HEK293T (cell line): ENCODE measurements at regions not wholly inside any gene's neighbourhood (a gene's known extent, or its start where the extent isn't known, plus 50 kb on each side); places are given as distances from the start of the nearest gene placed in this dataset.
"Not testable (repeated sequence)": the region's sequence is repeated elsewhere in the genome, so short reads cannot be mapped to it uniquely, and the experiment has no call there.

Experiments used
- CTCF ChIA-PET: fragments of 350-600 bp; formaldehyde crosslinking; extraction: SDS; loops from one replicate; lab custom pipeline; 2021; ENCODE audit warnings: antibody characterized with exemption, inconsistent platforms; lab: Yijun Ruan, JAX
- POLR2A ChIA-PET: fragments of 350-600 bp; formaldehyde crosslinking; extraction: SDS; loops from one replicate; lab custom pipeline; 2020; ENCODE audit warnings: antibody characterized with exemption, inconsistent platforms; lab: Yijun Ruan, JAX
- DNase-seq: peaks from one replicate; pipeline ENCODE4 v3.0.0; 2012; ENCODE audit warnings: mixed read lengths; ENCODE audit errors: extremely low spot score
- ARNT ChIP-seq: fragments of 450-650 bp; IDR thresholded peaks from 2 replicates; pipeline ENCODE4 v1.6.1; 2017; ENCODE audit warnings: mild to moderate bottlenecking
- BHLHE40 ChIP-seq: fragments of 450-650 bp; IDR thresholded peaks from 2 replicates; pipeline ENCODE4 v1.6.1; 2016; ENCODE audit warnings: mild to moderate bottlenecking, moderate library complexity, borderline replicate concordance
- CTBP1 ChIP-seq: fragments of 450-650 bp; IDR thresholded peaks from 2 replicates; pipeline ENCODE4 v1.6.1; 2016; ENCODE audit warnings: borderline replicate concordance
- ELF4 ChIP-seq: fragments of 450-650 bp; IDR thresholded peaks from 2 replicates; pipeline ENCODE4 v1.6.1; 2017; ENCODE audit warnings: antibody characterized with exemption
- FOXA1 ChIP-seq: fragments of 450-650 bp; IDR thresholded peaks from 2 replicates; pipeline ENCODE4 v1.6.1; 2016; ENCODE audit warnings: mild to moderate bottlenecking
- FOXK2 ChIP-seq: fragments of 450-650 bp; IDR thresholded peaks from 2 replicates; pipeline ENCODE4 v1.6.1; 2016; ENCODE audit warnings: mild to moderate bottlenecking
- FOXM1 ChIP-seq: fragments of 450-650 bp; IDR thresholded peaks from 2 replicates; pipeline ENCODE4 v1.6.1; 2017; ENCODE audit warnings: mild to moderate bottlenecking, borderline replicate concordance
- HDGF ChIP-seq: fragments of 450-650 bp; IDR thresholded peaks from 2 replicates; pipeline ENCODE4 v1.6.1; 2017; ENCODE audit warnings: antibody characterized with exemption, borderline replicate concordance
- L3MBTL2 ChIP-seq: fragments of 450-650 bp; conservative IDR thresholded peaks from 2 replicates; pipeline ENCODE4 v1.6.1; 2016; ENCODE audit warnings: mild to moderate bottlenecking
- LEF1 ChIP-seq: fragments of 450-650 bp; IDR thresholded peaks from 2 replicates; pipeline ENCODE4 v1.6.1; 2017; ENCODE audit warnings: mild to moderate bottlenecking, borderline replicate concordance
- NFRKB ChIP-seq: fragments of 450-650 bp; IDR thresholded peaks from 2 replicates; pipeline ENCODE4 v1.6.1; 2016; ENCODE audit warnings: mild to moderate bottlenecking, moderate library complexity
- PKNOX1 ChIP-seq: fragments of 450-650 bp; IDR thresholded peaks from 2 replicates; pipeline ENCODE4 v1.6.1; 2016
- SP1 ChIP-seq: fragments of 450-650 bp; IDR thresholded peaks from 2 replicates; pipeline ENCODE4 v1.6.1; 2017
- SUZ12 ChIP-seq: fragments of 450-650 bp; IDR thresholded peaks from 2 replicates; pipeline ENCODE4 v1.6.1; 2016; ENCODE audit warnings: mild to moderate bottlenecking
- TARDBP ChIP-seq: fragments of 450-650 bp; IDR thresholded peaks from 2 replicates; pipeline ENCODE4 v1.6.1; 2016
- ZNF384 ChIP-seq: fragments of 450-650 bp; IDR thresholded peaks from 2 replicates; pipeline ENCODE4 v1.6.1; 2016

- POLR2A ChIA-PET, result no interaction called here
- CTCF ChIA-PET, result no interaction called here
- no peak for TF ChIP-seq L3MBTL2
- no peak for TF ChIP-seq ARNT
- no peak for TF ChIP-seq NFRKB
- TF ChIP-seq BHLHE40, result no peak
- no peak for DNase-seq
These were observed 152.6 kb upstream of the HDDC2 start for GRCh38 chr6:125454351-125454750.

GRCh38 chr6:125458493-125458892, 156.7 kb upstream of the HDDC2 start:
- CTCF ChIA-PET, POLR2A ChIA-PET, DNase-seq: not testable (repeated sequence)

- CTCF ChIA-PET, POLR2A ChIA-PET, DNase-seq: not testable (repeated sequence)
These were observed 163.6 kb upstream of the HDDC2 start for GRCh38 chr6:125465332-125465731.

GRCh38 chr6:125469915-125470314, 168.1 kb upstream of the HDDC2 start:
- ChIA-PET POLR2A (no interaction called here), CTCF (no interaction called here)
- TF ChIP-seq LEF1 (no peak), FOXK2 (no peak), ZNF384 (no peak), ELF4 (no peak), TARDBP (no peak), ARNT (no peak), SUZ12 (no peak), HDGF (no peak), L3MBTL2 (no peak), PKNOX1 (no peak), NFRKB (no peak), SP1 (no peak), BHLHE40 (no peak), FOXM1 (no peak), FOXA1 (no peak), CTBP1 (no peak)
- DNase-seq, result no peak

GRCh38 chr6:125471667-125472066, 169.9 kb upstream of the HDDC2 start:
- DNase-seq, result no peak
- ChIA-PET POLR2A (no interaction called here), CTCF (no interaction called here)
- TF ChIP-seq SP1, result no peak
- no peak for TF ChIP-seq TARDBP
- TF ChIP-seq FOXA1, result no peak
- no peak for TF ChIP-seq ZNF384
- no peak for TF ChIP-seq L3MBTL2
- no peak for TF ChIP-seq NFRKB
- no peak for TF ChIP-seq BHLHE40
- TF ChIP-seq LEF1, result no peak
- no peak for TF ChIP-seq FOXM1
- TF ChIP-seq SUZ12, result no peak
- no peak for TF ChIP-seq PKNOX1
- TF ChIP-seq ELF4, result no peak
- no peak for TF ChIP-seq HDGF
- no peak for TF ChIP-seq FOXK2
- no peak for TF ChIP-seq CTBP1

- TF ChIP-seq ZNF384 (no peak), HDGF (no peak), TARDBP (no peak), BHLHE40 (no peak), FOXK2 (no peak), SP1 (no peak), PKNOX1 (no peak), NFRKB (no peak), SUZ12 (no peak), FOXM1 (no peak), LEF1 (no peak)
- no peak for DNase-seq
- ChIA-PET POLR2A (no interaction called here), CTCF (no interaction called here)
These were observed 172.3 kb upstream of the HDDC2 start for GRCh38 chr6:125474061-125474460.

GRCh38 chr6:125477156-125477555, 175.4 kb upstream of the HDDC2 start:
- ChIA-PET CTCF (no interaction called here), POLR2A (no interaction called here)
- TF ChIP-seq LEF1, result no peak
- TF ChIP-seq FOXM1, result no peak
- no peak for TF ChIP-seq ARNT
- TF ChIP-seq FOXK2, result no peak
- no peak for TF ChIP-seq ZNF384
- no peak for TF ChIP-seq NFRKB
- TF ChIP-seq ELF4, result no peak
- TF ChIP-seq SUZ12, result no peak
- no peak for TF ChIP-seq PKNOX1
- TF ChIP-seq L3MBTL2, result no peak
- no peak for TF ChIP-seq CTBP1
- TF ChIP-seq HDGF, result no peak
- no peak for TF ChIP-seq FOXA1
- TF ChIP-seq TARDBP, result no peak
- no peak for TF ChIP-seq BHLHE40
- no peak for TF ChIP-seq SP1
- no peak for DNase-seq
